ENCODE measurements at regions not wholly inside any gene's neighbourhood (a gene's known extent, or its start where the extent isn't known, plus 50 kb on each side); places are given as distances from the start of the nearest gene placed in this dataset.

DNA sequence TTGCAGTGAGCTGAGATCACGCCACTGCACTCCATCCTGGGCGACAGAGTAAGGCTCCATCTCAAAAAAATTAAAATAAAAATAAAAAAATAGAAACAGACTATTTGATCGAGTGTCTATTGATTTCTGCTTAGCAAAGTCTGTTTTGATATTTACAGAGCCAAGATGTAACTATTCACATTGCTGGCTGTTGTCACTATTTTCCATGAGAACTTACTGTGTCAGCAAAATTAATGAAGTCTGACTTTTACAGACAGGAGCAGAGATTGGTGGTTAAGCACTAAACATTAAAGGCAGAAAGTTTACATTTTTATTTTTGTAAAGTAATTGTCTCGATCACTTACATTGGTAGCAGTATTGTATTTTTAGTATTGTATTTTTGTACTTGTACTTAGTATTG, 85.0 kb upstream of the CCDC28A start:
- TF ChIP-seq POLR2A (IDR thresholded peaks at IDR 0.05; ENCODE audit: low read depth, low read length), result no peak
- no peak for TF ChIP-seq EZH2 (IDR thresholded peaks at IDR 0.05; ENCODE audit: borderline replicate concordance, low read depth, low read length, severe bottlenecking)
- no peak for TF ChIP-seq MYC (IDR thresholded peaks at IDR 0.05; ENCODE audit: low read depth, low read length)
- no peak for TF ChIP-seq GATA2 (IDR thresholded peaks at IDR 0.05; ENCODE audit: insufficient read depth, insufficient read length, low read depth, low read length)
- TF ChIP-seq JUN (IDR thresholded peaks at IDR 0.05; ENCODE audit: borderline replicate concordance, insufficient read depth, insufficient read length, low read depth), result no peak
- no peak for TF ChIP-seq POLR2AphosphoS5 (IDR thresholded peaks at IDR 0.05; ENCODE audit: insufficient read depth, low read depth, low read length)
- TF ChIP-seq, protein P1, sequence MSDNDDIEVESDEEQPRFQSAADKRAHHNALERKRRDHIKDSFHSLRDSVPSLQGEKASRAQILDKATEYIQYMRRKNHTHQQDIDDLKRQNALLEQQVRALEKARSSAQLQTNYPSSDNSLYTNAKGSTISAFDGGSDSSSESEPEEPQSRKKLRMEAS (IDR thresholded peaks at IDR 0.05; ENCODE audit: insufficient read depth, insufficient read length), result no peak
- TF ChIP-seq FOS (IDR thresholded peaks at IDR 0.05; ENCODE audit: borderline replicate concordance, insufficient read depth, low read length), result no peak
- TF ChIP-seq, protein P2, sequence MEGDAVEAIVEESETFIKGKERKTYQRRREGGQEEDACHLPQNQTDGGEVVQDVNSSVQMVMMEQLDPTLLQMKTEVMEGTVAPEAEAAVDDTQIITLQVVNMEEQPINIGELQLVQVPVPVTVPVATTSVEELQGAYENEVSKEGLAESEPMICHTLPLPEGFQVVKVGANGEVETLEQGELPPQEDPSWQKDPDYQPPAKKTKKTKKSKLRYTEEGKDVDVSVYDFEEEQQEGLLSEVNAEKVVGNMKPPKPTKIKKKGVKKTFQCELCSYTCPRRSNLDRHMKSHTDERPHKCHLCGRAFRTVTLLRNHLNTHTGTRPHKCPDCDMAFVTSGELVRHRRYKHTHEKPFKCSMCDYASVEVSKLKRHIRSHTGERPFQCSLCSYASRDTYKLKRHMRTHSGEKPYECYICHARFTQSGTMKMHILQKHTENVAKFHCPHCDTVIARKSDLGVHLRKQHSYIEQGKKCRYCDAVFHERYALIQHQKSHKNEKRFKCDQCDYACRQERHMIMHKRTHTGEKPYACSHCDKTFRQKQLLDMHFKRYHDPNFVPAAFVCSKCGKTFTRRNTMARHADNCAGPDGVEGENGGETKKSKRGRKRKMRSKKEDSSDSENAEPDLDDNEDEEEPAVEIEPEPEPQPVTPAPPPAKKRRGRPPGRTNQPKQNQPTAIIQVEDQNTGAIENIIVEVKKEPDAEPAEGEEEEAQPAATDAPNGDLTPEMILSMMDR (IDR thresholded peaks at IDR 0.05; ENCODE audit: extremely low read depth in 1 of 2, insufficient read depth in 1 of 2, low read depth in 1 of 2, low read length in 2 of 2), result no peak
- Histone ChIP-seq H3K4me1 (ENCODE audit: control insufficient read depth, extremely low read depth, insufficient read depth, low read length) (peaks cover 22% of the 10 kb centered on the region), H3K9me3 (replicated peaks; ENCODE audit: control insufficient read depth, insufficient read depth, low read length) (no peaks in the 10 kb centered on the region), H4K20me1 (replicated peaks; ENCODE audit: control insufficient read depth, extremely low read depth, insufficient read depth, low read length) (no peaks in the 10 kb centered on the region), H3K9ac (replicated peaks; ENCODE audit: extremely low read depth, insufficient read depth, low read length) (no peak overlapping the region), H3K79me2 (ENCODE audit: control insufficient read depth, insufficient read depth, low read length) (peaks cover 78% of the 10 kb centered on the region), H3K27me3 (ENCODE audit: control insufficient read depth in 2 of 2, insufficient read depth in 2 of 2, low read length in 2 of 2) (no peaks in the 10 kb centered on the region), H3K27ac (ENCODE audit: insufficient read depth, low read depth, low read length) (no peak overlapping the region), H3K9me1 (replicated peaks; ENCODE audit: control insufficient read depth, extremely low read depth, insufficient read depth, low read length) (no peaks in the 10 kb centered on the region), H3K4me3 (replicated peaks in 1 of 3; ENCODE audit: insufficient read depth in 1 of 3, low read depth in 1 of 3, low read length in 3 of 3) (no peak overlapping the region), H2AFZ (ENCODE audit: low read depth, low read length) (no peak overlapping the region), H3K36me3 (ENCODE audit: control insufficient read depth in 2 of 2, extremely low read depth in 1 of 2, insufficient read depth in 2 of 2, low read length in 2 of 2) (no peaks in the 10 kb centered on the region), H3K4me2 (ENCODE audit: insufficient read depth, low read length) (no peak overlapping the region)
- dilution Hi-C loops (cut with MboI; ENCODE audit: extremely low pct_ligation_motif_present, low sequenced_read_pairs) (no loop called here), intact Hi-C loops (cut with micrococcal nuclease) (no loop called here)
- BruUV-seq (replicated peaks), result no TSS peak
- no peak for FAIRE-seq
- POLR2A ChIA-PET, result no interaction called here
- CTCF ChIA-PET, result interaction anchor here (0.6 to 1.7 kb wide), 4 partner anchors 16 to 706 kb away, joined by 3 to 10 read pairs (median 4); no protein-coding TSS in a partner anchor
- DNase-seq (ENCODE audit: low read depth, low spot score), result no peak

Measured in endothelial cell of umbilical vein (primary cell).